HEK293T (cell line): ENCODE measurements at regions not wholly inside any gene's neighbourhood (a gene's known extent, or its start where the extent isn't known, plus 50 kb on each side); places are given as distances from the start of the nearest gene placed in this dataset.

Source experiments
- CTCF ChIA-PET: fragments of 350-600 bp; formaldehyde crosslinking; extraction: SDS; loops from one replicate; lab custom pipeline; 2021; ENCODE audit warnings: antibody characterized with exemption, inconsistent platforms; lab: Yijun Ruan, JAX
- POLR2A ChIA-PET: fragments of 350-600 bp; formaldehyde crosslinking; extraction: SDS; loops from one replicate; lab custom pipeline; 2020; ENCODE audit warnings: antibody characterized with exemption, inconsistent platforms; lab: Yijun Ruan, JAX
- DNase-seq: peaks from one replicate; pipeline ENCODE4 v3.0.0; 2012; ENCODE audit warnings: mixed read lengths; ENCODE audit errors: extremely low spot score
- ARNT ChIP-seq: fragments of 450-650 bp; IDR thresholded peaks from 2 replicates; pipeline ENCODE4 v1.6.1; 2017; ENCODE audit warnings: mild to moderate bottlenecking
- BHLHE40 ChIP-seq: fragments of 450-650 bp; IDR thresholded peaks from 2 replicates; pipeline ENCODE4 v1.6.1; 2016; ENCODE audit warnings: mild to moderate bottlenecking, moderate library complexity, borderline replicate concordance
- CTBP1 ChIP-seq: fragments of 450-650 bp; IDR thresholded peaks from 2 replicates; pipeline ENCODE4 v1.6.1; 2016; ENCODE audit warnings: borderline replicate concordance
- ELF4 ChIP-seq: fragments of 450-650 bp; IDR thresholded peaks from 2 replicates; pipeline ENCODE4 v1.6.1; 2017; ENCODE audit warnings: antibody characterized with exemption
- FOXA1 ChIP-seq: fragments of 450-650 bp; IDR thresholded peaks from 2 replicates; pipeline ENCODE4 v1.6.1; 2016; ENCODE audit warnings: mild to moderate bottlenecking
- FOXK2 ChIP-seq: fragments of 450-650 bp; IDR thresholded peaks from 2 replicates; pipeline ENCODE4 v1.6.1; 2016; ENCODE audit warnings: mild to moderate bottlenecking
- FOXM1 ChIP-seq: fragments of 450-650 bp; IDR thresholded peaks from 2 replicates; pipeline ENCODE4 v1.6.1; 2017; ENCODE audit warnings: mild to moderate bottlenecking, borderline replicate concordance
- HDGF ChIP-seq: fragments of 450-650 bp; IDR thresholded peaks from 2 replicates; pipeline ENCODE4 v1.6.1; 2017; ENCODE audit warnings: antibody characterized with exemption, borderline replicate concordance
- L3MBTL2 ChIP-seq: fragments of 450-650 bp; conservative IDR thresholded peaks from 2 replicates; pipeline ENCODE4 v1.6.1; 2016; ENCODE audit warnings: mild to moderate bottlenecking
- LEF1 ChIP-seq: fragments of 450-650 bp; IDR thresholded peaks from 2 replicates; pipeline ENCODE4 v1.6.1; 2017; ENCODE audit warnings: mild to moderate bottlenecking, borderline replicate concordance
- NFRKB ChIP-seq: fragments of 450-650 bp; IDR thresholded peaks from 2 replicates; pipeline ENCODE4 v1.6.1; 2016; ENCODE audit warnings: mild to moderate bottlenecking, moderate library complexity
- PKNOX1 ChIP-seq: fragments of 450-650 bp; IDR thresholded peaks from 2 replicates; pipeline ENCODE4 v1.6.1; 2016
- SP1 ChIP-seq: fragments of 450-650 bp; IDR thresholded peaks from 2 replicates; pipeline ENCODE4 v1.6.1; 2017
- SUZ12 ChIP-seq: fragments of 450-650 bp; IDR thresholded peaks from 2 replicates; pipeline ENCODE4 v1.6.1; 2016; ENCODE audit warnings: mild to moderate bottlenecking
- TARDBP ChIP-seq: fragments of 450-650 bp; IDR thresholded peaks from 2 replicates; pipeline ENCODE4 v1.6.1; 2016
- ZNF384 ChIP-seq: fragments of 450-650 bp; IDR thresholded peaks from 2 replicates; pipeline ENCODE4 v1.6.1; 2016

- DNase-seq: no peak
- ChIA-PET POLR2A (no interaction called here), CTCF (no interaction called here)
- no peak for TF ChIP-seq ELF4
- TF ChIP-seq PKNOX1: peak; percentile 59; the same call in 1 of the 2 replicates
These were observed 96.2 kb downstream of the HES1 start for GRCh38 chr3:194231929-194232832.

- CTCF ChIA-PET: no interaction called here
- POLR2A ChIA-PET: no interaction called here
- DNase-seq: no peak
- TF ChIP-seq BHLHE40 (no peak), FOXA1 (no peak), ELF4 (no peak), LEF1 (no peak), NFRKB (no peak), HDGF (no peak), L3MBTL2 (no peak), FOXM1 (no peak)
These were observed 97.2 kb downstream of the HES1 start for GRCh38 chr3:194233150-194233549.

- no peak for DNase-seq
- ChIA-PET CTCF (no interaction called here), POLR2A (no interaction called here)
- TF ChIP-seq FOXK2 (no peak), BHLHE40 (no peak), NFRKB (no peak), TARDBP (no peak), LEF1 (no peak), ZNF384 (no peak), SUZ12 (no peak)
These were observed 99.2 kb downstream of the HES1 start for GRCh38 chr3:194235160-194235559.

GRCh38 chr3:194237110-194237509 lies 101.2 kb downstream of the HES1 start:
- ChIA-PET CTCF (no interaction called here), POLR2A (no interaction called here)
- TF ChIP-seq LEF1 (no peak), PKNOX1 (no peak), SP1 (no peak), FOXM1 (no peak), NFRKB (no peak)
- no peak for DNase-seq

- CTCF ChIA-PET: no interaction called here
These were observed 104.8 kb downstream of the HES1 start for GRCh38 chr3:194240766-194241165.

GRCh38 chr3:194243172-194243837 lies 107.4 kb downstream of the HES1 start:
- ChIA-PET POLR2A (no interaction called here), CTCF (no interaction called here)
- no peak for DNase-seq
- TF ChIP-seq FOXK2 (no peak), SUZ12 (no peak), PKNOX1 (no peak), SP1 (no peak), FOXA1 (no peak), ELF4 (no peak), L3MBTL2 (no peak), HDGF (no peak), LEF1 (no peak)

More at GRCh38 chr3:194240766-194241165, 104.8 kb downstream of the HES1 start:
- POLR2A ChIA-PET: no interaction called here
- TF ChIP-seq PKNOX1 (no peak), BHLHE40 (no peak), SP1 (no peak), SUZ12 (no peak), L3MBTL2 (no peak), FOXA1 (no peak), ARNT (no peak), LEF1 (no peak), ZNF384 (no peak), ELF4 (no peak), NFRKB (no peak)
- DNase-seq: no peak

- TF ChIP-seq CTBP1: no peak
- no peak for TF ChIP-seq ELF4
- TF ChIP-seq FOXK2: no peak
- no peak for TF ChIP-seq ZNF384
- TF ChIP-seq HDGF: no peak
- TF ChIP-seq TARDBP: no peak
- no peak for TF ChIP-seq FOXM1
- no peak for TF ChIP-seq LEF1
- no peak for TF ChIP-seq NFRKB
- TF ChIP-seq BHLHE40: no peak
- TF ChIP-seq SP1: no peak
- POLR2A ChIA-PET: no interaction called here
These were observed 107.0 kb downstream of the CPN2 start for GRCh38 chr3:194244167-194244566.

More at GRCh38 chr3:194244167-194244566, 107.0 kb downstream of the CPN2 start:
- no peak for DNase-seq
- CTCF ChIA-PET: no interaction called here
